ENCODE measurements at regions not wholly inside any gene's neighbourhood (a gene's known extent, or its start where the extent isn't known, plus 50 kb on each side); places are given as distances from the start of the nearest gene placed in this dataset.

- ATAC-seq (no peak), FAIRE-seq (no peak), DNase-seq (ENCODE audit: extremely low read depth in 1 of 4, low spot score in 3 of 4) (no peak)
- Histone ChIP-seq H4K20me1 (replicated peaks; ENCODE audit: control insufficient read depth, insufficient read depth, low read length) (no peaks in the 10 kb centered on the region), H3K9me3 (replicated peaks; ENCODE audit: control insufficient read depth, insufficient read depth, low read depth, low read length) (no peaks in the 10 kb centered on the region), H3K79me2 (ENCODE audit: control insufficient read depth, insufficient read depth, low read length) (no peaks in the 10 kb centered on the region), H3K4me2 (ENCODE audit: insufficient read depth, low read length) (no peak overlapping the region), H3K4me1 (replicated peaks in 1 of 2; ENCODE audit: control insufficient read depth in 2 of 2, insufficient read depth in 2 of 2, low read length in 2 of 2) (no peaks in the 10 kb centered on the region), H3K36me3 (ENCODE audit: control insufficient read depth, insufficient read depth, low read length) (no peaks in the 10 kb centered on the region), H3K9me1 (ENCODE audit: control insufficient read depth, insufficient read depth, low read length) (no peaks in the 10 kb centered on the region), H3K27ac (ENCODE audit: extremely low read depth, low read depth, low read length) (no peak overlapping the region), H3K4me3 (no peak overlapping the region), H3K9ac (ENCODE audit: insufficient read depth in 1 of 2, low read depth in 2 of 2, low read length in 2 of 2) (no peak overlapping the region), H3K27me3 (ENCODE audit: control insufficient read depth in 2 of 2, insufficient read depth in 2 of 2, low read length in 2 of 2) (no peaks in the 10 kb centered on the region), H2AFZ (ENCODE audit: low read depth, low read length) (no peak overlapping the region)
- no peak for TF ChIP-seq ZNF785 (CRISPR knock-in tag; IDR thresholded peaks at IDR 0.05)
- no peak for TF ChIP-seq CBFB (CRISPR knock-in tag; IDR thresholded peaks at IDR 0.05)
- TF ChIP-seq MITF (IDR thresholded peaks at IDR 0.05), result no peak
- TF ChIP-seq PTTG1 (tag; IDR thresholded peaks at IDR 0.05; ENCODE audit: low read depth), result no peak
- TF ChIP-seq ZBTB7A (IDR thresholded peaks at IDR 0.05; ENCODE audit: borderline replicate concordance, control insufficient read depth, low read depth, low read length), result no peak
- no peak for TF ChIP-seq YBX1 (IDR thresholded peaks at IDR 0.05)
- TF ChIP-seq, protein P1, sequence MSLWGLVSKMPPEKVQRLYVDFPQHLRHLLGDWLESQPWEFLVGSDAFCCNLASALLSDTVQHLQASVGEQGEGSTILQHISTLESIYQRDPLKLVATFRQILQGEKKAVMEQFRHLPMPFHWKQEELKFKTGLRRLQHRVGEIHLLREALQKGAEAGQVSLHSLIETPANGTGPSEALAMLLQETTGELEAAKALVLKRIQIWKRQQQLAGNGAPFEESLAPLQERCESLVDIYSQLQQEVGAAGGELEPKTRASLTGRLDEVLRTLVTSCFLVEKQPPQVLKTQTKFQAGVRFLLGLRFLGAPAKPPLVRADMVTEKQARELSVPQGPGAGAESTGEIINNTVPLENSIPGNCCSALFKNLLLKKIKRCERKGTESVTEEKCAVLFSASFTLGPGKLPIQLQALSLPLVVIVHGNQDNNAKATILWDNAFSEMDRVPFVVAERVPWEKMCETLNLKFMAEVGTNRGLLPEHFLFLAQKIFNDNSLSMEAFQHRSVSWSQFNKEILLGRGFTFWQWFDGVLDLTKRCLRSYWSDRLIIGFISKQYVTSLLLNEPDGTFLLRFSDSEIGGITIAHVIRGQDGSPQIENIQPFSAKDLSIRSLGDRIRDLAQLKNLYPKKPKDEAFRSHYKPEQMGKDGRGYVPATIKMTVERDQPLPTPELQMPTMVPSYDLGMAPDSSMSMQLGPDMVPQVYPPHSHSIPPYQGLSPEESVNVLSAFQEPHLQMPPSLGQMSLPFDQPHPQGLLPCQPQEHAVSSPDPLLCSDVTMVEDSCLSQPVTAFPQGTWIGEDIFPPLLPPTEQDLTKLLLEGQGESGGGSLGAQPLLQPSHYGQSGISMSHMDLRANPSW (CRISPR knock-in tag; IDR thresholded peaks at IDR 0.05), result no peak
- TF ChIP-seq KAT8 (IDR thresholded peaks at IDR 0.05; ENCODE audit: low read depth), result no peak
- no peak for TF ChIP-seq TGIF2 (CRISPR knock-in tag; IDR thresholded peaks at IDR 0.05)
- no peak for TF ChIP-seq SAP30 (IDR thresholded peaks at IDR 0.05; ENCODE audit: borderline replicate concordance, insufficient read depth, low read depth, low read length, poor library complexity, severe bottlenecking)
- no peak for TF ChIP-seq SNRNP70 (optimal IDR thresholded peaks at IDR 0.05; ENCODE audit: low read depth, low read length)
- TF ChIP-seq HOXB6 (CRISPR knock-in tag; IDR thresholded peaks at IDR 0.05; ENCODE audit: borderline replicate concordance), result no peak
- TF ChIP-seq MLX (CRISPR knock-in tag; conservative IDR thresholded peaks at IDR 0.05), result no peak
- no peak for TF ChIP-seq TBP (optimal IDR thresholded peaks at IDR 0.05; ENCODE audit: low read depth, low read length)
- TF ChIP-seq ZNF347 (CRISPR knock-in tag; IDR thresholded peaks at IDR 0.05; ENCODE audit: low read depth), result no peak
- no peak for TF ChIP-seq GATAD2B (IDR thresholded peaks at IDR 0.05; ENCODE audit: borderline replicate concordance)
- TF ChIP-seq KAT2B (IDR thresholded peaks at IDR 0.05; ENCODE audit: low read depth, low read length), result no peak
- intact Hi-C loops (cut with micrococcal nuclease) (no loop called here), in situ Hi-C loops (cut with MboI) (no loop called here)
- CTCF ChIA-PET (ENCODE audit: low intra/inter-chr PET ratio), result no interaction called here
- POLR2A ChIA-PET, result no interaction called here
- BruUV-seq (replicated peaks), result no TSS peak
These were observed 187.4 kb upstream of the SLC24A2 start for GRCh38 chr9:19976226-19976625.
